HepG2 (cell line): ENCODE measurements at regions not wholly inside any gene's neighbourhood (a gene's known extent, or its start where the extent isn't known, plus 50 kb on each side); places are given as distances from the start of the nearest gene placed in this dataset.

Experiments
- ATAC-seq: fragments of 200-7000 bp; cut with Tn5 transposase; 3 replicates; pipeline ENCODE4 v1.9.1; 2020; ENCODE audit warnings: mild to moderate bottlenecking, moderate library complexity
- BruUV-seq: library from RNA; stranded (reverse); fragments of 400-500 nt; replicated peaks from 2 replicates; lab custom pipeline; 2021; lab: Mats Ljungman, UMichigan
- CTCF ChIA-PET: fragments of 300-600 bp; formaldehyde crosslinking; extraction: SDS; loops from one replicate; lab custom pipeline; 2021; ENCODE audit warnings: low total read pairs, inconsistent platforms, low intra/inter-chr PET ratio; lab: Yijun Ruan, JAX
- POLR2A ChIA-PET: fragments of 350-600 bp; sonication (Branson Sonifier 250); formaldehyde crosslinking; loops from one replicate; lab custom pipeline; 2020; ENCODE audit warnings: antibody characterized with exemption, inconsistent platforms; lab: Yijun Ruan, JAX
- DNase-seq: peaks from one replicate; pipeline ENCODE4 v3.0.0-alpha.2; 2015; ENCODE audit warnings: low spot score
- FAIRE-seq: peaks from 3 replicates; lab custom pipeline; 2011; peaks lifted over from hg19 to GRCh38; lab: Jason Lieb, UNC
- H2AFZ ChIP-seq: one replicate; pipeline ENCODE4 v1.6.1; 2011; ENCODE audit warnings: low read length, inconsistent platforms
- H3K27ac ChIP-seq: fragments of 300-600 bp; 3 replicates; pipeline ENCODE4 v1.8.0; 2011; ENCODE audit warnings: mixed run types, mild to moderate bottlenecking, mixed read lengths, low read length, inconsistent platforms; ENCODE audit not compliant: insufficient read depth; ENCODE audit errors: extremely low read length
- H3K27me3 ChIP-seq, 2 experiments: fragments of 200-600 bp in 1 of 2; 2 replicates in 1 of 2; 3 replicates in 1 of 2; pipeline versions ENCODE4 v1.6.0 to v1.8.0; 2011; ENCODE audit warnings: low read length in 2 of 2, mild to moderate bottlenecking in 2 of 2, moderate library complexity in 2 of 2, inconsistent platforms in 1 of 2; ENCODE audit not compliant: insufficient read depth in 2 of 2, control insufficient read depth in 1 of 2
- H3K36me3 ChIP-seq, 2 experiments: fragments of 200-600 bp in 1 of 2; replicated peaks in 1 of 2; 2 replicates in 1 of 2; 3 replicates in 1 of 2; pipeline versions ENCODE4 v1.5.1 to v1.8.0; 2011; ENCODE audit warnings: low read length in 2 of 2, inconsistent platforms in 1 of 2; ENCODE audit not compliant: insufficient read depth in 2 of 2, control insufficient read depth in 1 of 2
- H3K4me1 ChIP-seq: 2 replicates; pipeline ENCODE4 v1.5.1; 2012; ENCODE audit warnings: low read length, inconsistent platforms; ENCODE audit not compliant: insufficient read depth
- H3K4me2 ChIP-seq: 2 replicates; pipeline ENCODE4 v1.6.0; 2011; ENCODE audit warnings: low read depth, low read length, inconsistent platforms
- H3K4me3 ChIP-seq, 3 experiments: fragments of 200-600 bp in 1 of 3; sonication (generic), shearing (Covaris generic) in 1 of 3; replicated peaks in 1 of 3; 2 replicates each; pipeline ENCODE4 v1.5.1; 2011 to 2016; ENCODE audit warnings: low read length in 3 of 3, inconsistent platforms in 2 of 3, low read depth in 2 of 3, mild to moderate bottlenecking in 2 of 3, control low read depth in 1 of 3, mixed read lengths in 1 of 3; ENCODE audit not compliant: insufficient read depth in 1 of 3
- H3K79me2 ChIP-seq: one replicate; pipeline ENCODE4 v1.6.1; 2011; ENCODE audit warnings: low read length, inconsistent platforms; ENCODE audit not compliant: insufficient read depth
- H3K9ac ChIP-seq: 2 replicates; pipeline ENCODE4 v1.6.0; 2011; ENCODE audit warnings: mild to moderate bottlenecking, low read depth, low read length, inconsistent platforms; ENCODE audit not compliant: insufficient read depth
- H3K9me3 ChIP-seq: 2 replicates; pipeline ENCODE4 v1.5.1; 2012; ENCODE audit warnings: mild to moderate bottlenecking, low read length
- H4K20me1 ChIP-seq: 2 replicates; pipeline ENCODE4 v1.6.0; 2011; ENCODE audit warnings: inconsistent platforms, mild to moderate bottlenecking, low read length, moderate library complexity; ENCODE audit not compliant: insufficient read depth
- HOXD1 ChIP-seq: sonication (generic); formaldehyde crosslinking; IDR thresholded peaks from 2 replicates; pipeline ENCODE4 v1.5.0; 2020; ENCODE audit warnings: missing genetic modification reagents
- MAF1 ChIP-seq: sonication (generic); formaldehyde crosslinking; IDR thresholded peaks from 2 replicates; pipeline ENCODE4 v1.5.0; 2020; ENCODE audit warnings: missing genetic modification reagents, borderline replicate concordance
- NR2F1 ChIP-seq, 2 experiments: fragments of 450-650 bp in 1 of 2; formaldehyde crosslinking in 1 of 2; IDR thresholded peaks; 2 replicates each; pipeline versions ENCODE4 v1.5.0 to v1.6.1; 2016 to 2020; ENCODE audit warnings: mild to moderate bottlenecking in 1 of 2, missing compliant biosample characterization in 1 of 2, missing genetic modification reagents in 1 of 2, moderate library complexity in 1 of 2
- ZNF205 ChIP-seq: IDR thresholded peaks from 2 replicates; pipeline ENCODE4 v1.6.1; 2018; ENCODE audit warnings: missing biosample characterization, missing genetic modification reagents
- ZNF768 ChIP-seq: sonication (generic); formaldehyde crosslinking; IDR thresholded peaks from 2 replicates; pipeline ENCODE4 v1.4.0; 2020; ENCODE audit warnings: missing genetic modification reagents
- ZZZ3 ChIP-seq: sonication (generic); formaldehyde crosslinking; IDR thresholded peaks from 2 replicates; pipeline ENCODE4 v1.4.0; 2020; ENCODE audit warnings: missing genetic modification reagents, mild to moderate bottlenecking, borderline replicate concordance
- WGBS: methylation state at CpG from one replicate; pipeline ENCODE4 v1.1.6; 2017; ENCODE audit warnings: low lambda C conversion rate; 5-methylcytosine and 5-hydroxymethylcytosine counted together
- in situ Hi-C: cut with HindIII; loops from 2 replicates; pipeline ENCODE4 v1.10.0; 2017; ENCODE audit warnings: low pct_unique_long_range_greater_than_20kb; ENCODE audit not compliant: extremely low pct_ligation_motif_present
- intact Hi-C: fragments of 100-400 bp; cut with micrococcal nuclease; formaldehyde crosslinking; loops from one replicate; pipeline ENCODE4 v1.10.0; 2022; ENCODE audit not compliant: unreplicated experiment
- TF ChIP-seq, protein P1 (sequence below): sonication (generic); formaldehyde crosslinking; IDR thresholded peaks from 2 replicates; pipeline ENCODE4 v1.4.0; 2020; ENCODE audit warnings: missing genetic modification reagents, borderline replicate concordance

GRCh38 chr7:46290374-46291049 is 369.4 kb upstream of the IGFBP3 start:
- BruUV-seq, result no TSS peak
- no peak overlapping the region for H3K9ac ChIP-seq
- H3K27me3 ChIP-seq, result no peaks in the 10 kb centered on the region
- H4K20me1 ChIP-seq, result no peaks in the 10 kb centered on the region
- intact Hi-C loops, result no loop called here
- H2AFZ ChIP-seq, result no peak overlapping the region
- no peaks in the 10 kb centered on the region for H3K9me3 ChIP-seq
- TF ChIP-seq HOXD1 (CRISPR knock-in tag) (no peak), ZNF768 (CRISPR knock-in tag) (no peak), MAF1 (CRISPR knock-in tag) (no peak), NR2F1 (CRISPR knock-in tag; IDR thresholded peaks at IDR 0.05) (no peak), ZNF205 (no peak), ZZZ3 (CRISPR knock-in tag) (no peak)
- TF ChIP-seq, protein P1, sequence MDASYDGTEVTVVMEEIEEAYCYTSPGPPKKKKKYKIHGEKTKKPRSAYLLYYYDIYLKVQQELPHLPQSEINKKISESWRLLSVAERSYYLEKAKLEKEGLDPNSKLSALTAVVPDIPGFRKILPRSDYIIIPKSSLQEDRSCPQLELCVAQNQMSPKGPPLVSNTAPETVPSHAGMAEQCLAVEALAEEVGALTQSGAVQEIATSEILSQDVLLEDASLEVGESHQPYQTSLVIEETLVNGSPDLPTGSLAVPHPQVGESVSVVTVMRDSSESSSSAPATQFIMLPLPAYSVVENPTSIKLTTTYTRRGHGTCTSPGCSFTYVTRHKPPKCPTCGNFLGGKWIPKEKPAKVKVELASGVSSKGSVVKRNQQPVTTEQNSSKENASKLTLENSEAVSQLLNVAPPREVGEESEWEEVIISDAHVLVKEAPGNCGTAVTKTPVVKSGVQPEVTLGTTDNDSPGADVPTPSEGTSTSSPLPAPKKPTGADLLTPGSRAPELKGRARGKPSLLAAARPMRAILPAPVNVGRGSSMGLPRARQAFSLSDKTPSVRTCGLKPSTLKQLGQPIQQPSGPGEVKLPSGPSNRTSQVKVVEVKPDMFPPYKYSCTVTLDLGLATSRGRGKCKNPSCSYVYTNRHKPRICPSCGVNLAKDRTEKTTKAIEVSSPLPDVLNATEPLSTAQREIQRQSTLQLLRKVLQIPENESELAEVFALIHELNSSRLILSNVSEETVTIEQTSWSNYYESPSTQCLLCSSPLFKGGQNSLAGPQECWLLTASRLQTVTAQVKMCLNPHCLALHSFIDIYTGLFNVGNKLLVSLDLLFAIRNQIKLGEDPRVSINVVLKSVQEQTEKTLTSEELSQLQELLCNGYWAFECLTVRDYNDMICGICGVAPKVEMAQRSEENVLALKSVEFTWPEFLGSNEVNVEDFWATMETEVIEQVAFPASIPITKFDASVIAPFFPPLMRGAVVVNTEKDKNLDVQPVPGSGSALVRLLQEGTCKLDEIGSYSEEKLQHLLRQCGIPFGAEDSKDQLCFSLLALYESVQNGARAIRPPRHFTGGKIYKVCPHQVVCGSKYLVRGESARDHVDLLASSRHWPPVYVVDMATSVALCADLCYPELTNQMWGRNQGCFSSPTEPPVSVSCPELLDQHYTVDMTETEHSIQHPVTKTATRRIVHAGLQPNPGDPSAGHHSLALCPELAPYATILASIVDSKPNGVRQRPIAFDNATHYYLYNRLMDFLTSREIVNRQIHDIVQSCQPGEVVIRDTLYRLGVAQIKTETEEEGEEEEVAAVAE (CRISPR knock-in tag), result no peak
- no peaks in the 10 kb centered on the region for H3K36me3 ChIP-seq
- H3K4me1 ChIP-seq, result no peaks in the 10 kb centered on the region
- no peak overlapping the region for H3K4me2 ChIP-seq
- no peak overlapping the region for H3K4me3 ChIP-seq
- CTCF ChIA-PET, result no interaction called here
- ATAC-seq, result no peak
- in situ Hi-C loops, result no loop called here
- H3K79me2 ChIP-seq, result no peaks in the 10 kb centered on the region
- WGBS, result 0% methylated on average over 1 of the region's 1 CpG
- no peak for DNase-seq
- no peak for FAIRE-seq
- H3K27ac ChIP-seq, result no peak overlapping the region
- POLR2A ChIA-PET, result no interaction called here
